ACHN (cell line): ENCODE measurements at regions not wholly inside any gene's neighbourhood (a gene's known extent, or its start where the extent isn't known, plus 50 kb on each side); places are given as distances from the start of the nearest gene placed in this dataset.

Experiments used
- DNase-seq: peaks from one replicate; pipeline ENCODE4 v3.0.0-alpha.2; 2015
- in situ Hi-C: cut with HindIII; loops from 2 replicates; pipeline ENCODE4 v1.10.0; 2017; ENCODE audit warnings: low sequenced_read_pairs, low pct_ligation_motif_present, low pct_unique_long_range_greater_than_20kb

DNA sequence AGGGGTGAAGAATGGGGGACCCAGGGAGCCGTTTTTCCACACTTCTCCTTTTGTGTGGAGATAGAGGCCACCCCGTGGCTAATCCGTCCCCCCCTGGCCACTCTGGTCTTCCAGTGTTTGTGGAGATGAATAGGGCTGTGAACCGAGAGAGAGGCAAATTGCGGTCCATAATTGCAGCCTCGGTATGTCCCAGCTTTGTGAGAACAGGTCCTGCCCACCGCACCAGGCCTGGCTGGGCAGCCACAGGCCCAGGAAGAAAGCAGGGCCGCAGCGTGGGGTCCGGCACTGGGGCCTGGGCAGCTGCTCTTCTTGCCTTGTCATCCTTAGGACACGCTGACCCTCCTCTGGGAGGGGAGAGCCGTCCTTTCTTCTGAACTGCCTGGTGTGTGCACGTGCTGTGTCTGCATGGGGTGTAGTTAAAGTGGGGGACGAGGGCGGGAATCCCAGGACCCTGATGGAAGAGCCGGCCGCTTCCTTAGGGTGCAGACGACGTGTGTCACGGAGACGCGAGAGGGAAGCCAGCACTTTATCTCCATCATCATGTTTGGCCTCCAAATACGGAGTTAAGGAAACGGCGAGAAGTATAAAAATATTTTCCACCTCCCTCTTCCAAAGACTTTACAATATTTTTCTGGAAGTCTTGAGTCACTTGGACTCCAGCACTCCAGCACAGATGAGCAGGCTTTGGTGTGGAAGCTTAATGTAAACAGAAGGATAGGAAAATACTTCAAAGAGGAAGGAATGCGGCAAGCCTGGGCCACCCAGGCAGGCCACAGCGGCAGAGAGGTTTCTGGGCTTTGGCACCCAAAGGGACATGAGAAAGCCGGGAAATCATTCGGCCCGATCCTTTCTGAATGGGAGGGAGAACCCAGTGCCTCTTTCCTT lies 1248.4 kb downstream of the BRD1 start:
- DNase-seq = no peak
- in situ Hi-C loops = no loop called here

DNA sequence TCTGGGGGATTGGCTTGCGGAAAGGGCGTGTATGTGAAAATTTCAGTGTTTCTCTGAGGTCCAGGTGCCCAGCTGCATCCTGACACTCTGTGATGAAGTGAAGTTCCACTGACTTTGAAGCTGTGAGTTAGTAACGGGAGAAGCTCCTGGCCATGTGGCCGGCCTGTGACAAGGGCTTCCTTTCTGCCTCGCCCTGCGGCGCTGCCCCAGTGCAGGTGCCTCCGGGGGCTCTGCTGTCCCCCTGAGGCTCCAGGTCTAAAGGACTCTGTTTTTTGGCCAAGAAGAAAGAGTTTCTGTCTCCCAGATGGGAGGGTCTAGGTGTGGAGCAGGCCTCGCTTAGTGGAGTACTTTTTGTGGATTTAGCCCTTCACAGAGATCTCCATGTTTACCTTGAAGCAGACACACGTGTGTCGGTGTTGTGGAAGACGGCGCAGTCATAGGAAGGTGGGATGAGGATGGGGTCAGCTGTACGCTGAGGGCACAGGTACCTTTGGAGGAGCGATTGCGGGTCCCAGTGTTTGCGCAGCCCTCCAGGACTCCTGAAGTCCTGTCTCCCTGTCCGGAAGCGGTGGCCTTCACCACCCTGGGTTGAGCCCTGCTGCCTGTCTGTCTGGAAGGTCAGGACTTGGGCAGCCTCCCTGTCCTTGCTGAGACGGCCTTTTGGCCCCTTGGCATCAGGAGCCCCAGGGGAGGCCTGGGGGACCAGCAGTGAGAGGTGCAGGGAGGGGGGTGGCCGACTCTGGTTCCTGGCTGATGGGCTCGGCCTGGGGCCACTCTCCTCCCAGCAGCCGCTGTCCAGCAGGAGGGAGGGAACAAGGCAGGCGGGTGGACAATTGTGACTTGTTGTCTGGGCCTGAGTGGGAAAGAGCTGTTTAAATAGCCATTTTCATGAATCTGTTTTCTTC lies 1249.3 kb downstream of the BRD1 start:
- in situ Hi-C loops = no loop called here
- DNase-seq = no peak

DNA sequence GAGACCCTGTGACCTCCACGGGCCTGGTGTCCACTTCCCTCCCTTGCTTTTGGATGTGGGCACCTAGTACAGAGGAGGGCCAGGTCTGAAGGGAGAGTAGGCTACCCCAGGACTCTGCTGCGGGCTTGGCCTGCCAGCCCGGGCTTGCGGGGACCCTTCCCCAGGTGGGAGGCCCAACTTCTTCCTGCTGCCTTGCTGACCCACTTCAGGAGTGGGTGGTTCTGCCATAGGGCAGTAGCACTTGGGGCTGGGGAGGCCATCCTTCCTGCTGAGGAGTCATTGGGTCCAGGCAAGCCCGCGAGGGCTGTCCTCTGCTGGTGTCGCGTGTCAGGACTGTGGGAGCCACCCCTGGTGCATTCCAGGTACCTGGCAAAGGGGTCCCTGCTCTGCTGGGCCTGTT lies 1250.0 kb downstream of the BRD1 start:
- no peak for DNase-seq
- in situ Hi-C loops = no loop called here

DNA sequence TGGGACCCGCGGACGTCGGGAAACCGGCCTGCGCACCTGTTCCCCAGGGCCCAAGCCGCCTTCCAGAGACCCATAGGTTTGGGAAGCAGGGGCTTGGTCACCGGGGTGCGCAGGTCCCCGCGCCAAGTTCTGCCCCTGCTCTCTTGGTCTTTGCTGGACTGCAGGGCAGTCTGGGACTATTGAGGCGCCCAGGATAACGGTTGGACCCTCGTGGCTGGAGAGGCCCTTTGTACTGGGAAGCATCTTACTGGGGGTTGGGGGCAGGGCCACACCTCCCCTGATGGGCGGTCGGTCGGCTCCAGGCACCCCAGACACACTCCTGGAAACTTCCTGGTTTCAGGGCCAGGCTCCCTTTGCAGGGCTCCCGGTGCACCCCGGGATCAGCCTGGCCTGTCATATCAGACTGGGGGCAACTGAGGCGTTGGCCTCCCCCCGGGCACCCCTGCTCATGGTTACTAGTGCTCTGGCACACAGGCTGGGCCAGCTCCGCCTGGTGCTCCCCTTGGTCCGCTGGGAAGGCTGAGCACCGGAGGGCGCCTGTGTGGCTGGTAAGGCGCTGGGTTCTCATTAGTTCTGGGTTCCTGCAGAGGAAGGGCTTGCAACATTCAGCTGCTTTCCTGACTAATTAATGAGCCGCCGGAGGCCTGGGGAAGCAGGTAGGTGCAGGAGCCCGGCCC lies 1250.5 kb downstream of the BRD1 start:
- no peak for DNase-seq
- in situ Hi-C loops = no loop called here

DNA sequence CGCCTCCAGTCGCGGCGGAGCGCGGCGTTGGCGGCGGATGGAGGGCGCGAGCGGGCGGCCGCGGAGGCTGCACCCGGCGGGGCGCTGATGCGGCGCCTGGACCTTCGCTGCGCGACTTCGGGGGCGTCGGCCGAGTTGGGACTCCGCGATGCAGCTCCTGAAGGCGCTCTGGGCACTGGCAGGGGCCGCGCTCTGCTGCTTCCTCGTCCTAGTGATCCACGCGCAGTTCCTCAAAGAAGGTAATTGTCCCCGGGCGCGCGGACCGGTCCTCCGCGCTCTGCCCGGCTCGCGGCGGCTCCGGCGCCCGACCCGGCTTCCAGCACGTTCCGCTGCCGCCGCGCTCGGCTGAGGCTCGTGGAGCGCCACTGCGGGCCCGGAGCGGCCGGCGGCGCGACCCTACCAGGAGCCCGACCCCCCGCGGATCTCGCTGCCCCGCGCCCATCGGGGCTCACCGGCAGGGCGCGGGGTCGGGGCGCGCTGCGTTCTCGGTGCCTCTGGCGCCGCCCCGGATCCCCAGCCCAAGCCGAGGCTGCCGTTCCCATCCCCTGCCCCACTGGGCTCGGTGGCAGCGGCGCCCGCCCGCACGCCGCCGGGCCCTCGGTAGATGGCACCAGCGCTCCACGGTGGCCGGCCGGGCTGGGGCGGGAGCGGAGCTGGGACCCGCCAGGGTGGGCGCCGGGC lies 1251.2 kb downstream of the BRD1 start:
- no peak for DNase-seq
- in situ Hi-C loops = no loop called here

DNA sequence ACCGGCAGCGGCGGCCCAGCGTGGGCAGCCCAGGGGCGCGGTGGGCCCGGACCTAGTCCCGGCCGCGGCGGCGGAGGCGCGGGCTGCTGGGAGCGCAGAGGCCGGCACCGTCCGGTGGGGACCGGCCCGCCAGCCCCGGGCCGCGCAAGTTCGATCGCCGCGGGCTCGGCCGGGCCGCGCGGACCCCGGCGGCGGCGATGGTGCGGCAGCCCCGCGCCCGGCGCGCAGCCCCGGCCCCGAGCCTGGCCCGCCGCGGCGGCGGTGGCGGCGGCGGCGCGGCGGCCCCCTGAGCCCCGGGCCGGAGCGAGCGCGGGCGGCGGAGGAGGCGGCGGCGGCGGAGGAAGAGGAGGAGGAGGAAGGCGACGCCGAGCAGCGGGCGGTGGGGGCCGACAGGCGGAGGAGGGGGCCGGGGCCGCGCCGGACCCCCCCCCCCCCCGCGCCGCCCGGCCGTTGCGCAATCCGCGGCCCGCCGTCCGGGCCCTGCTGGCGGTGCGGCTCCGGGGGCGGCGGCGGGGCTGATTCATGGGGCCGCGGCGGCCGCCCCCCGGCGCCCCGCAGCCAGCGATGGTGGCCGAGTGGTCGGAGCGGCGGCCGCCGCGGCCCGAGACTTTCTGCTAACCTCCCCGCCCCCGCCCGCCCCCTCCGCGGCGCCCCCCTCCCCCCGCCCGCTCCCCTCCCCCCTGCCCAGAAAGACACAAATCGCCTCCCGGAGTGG lies 1251.9 kb downstream of the BRD1 start:
- in situ Hi-C loops = no loop called here
- no peak for DNase-seq

DNA sequence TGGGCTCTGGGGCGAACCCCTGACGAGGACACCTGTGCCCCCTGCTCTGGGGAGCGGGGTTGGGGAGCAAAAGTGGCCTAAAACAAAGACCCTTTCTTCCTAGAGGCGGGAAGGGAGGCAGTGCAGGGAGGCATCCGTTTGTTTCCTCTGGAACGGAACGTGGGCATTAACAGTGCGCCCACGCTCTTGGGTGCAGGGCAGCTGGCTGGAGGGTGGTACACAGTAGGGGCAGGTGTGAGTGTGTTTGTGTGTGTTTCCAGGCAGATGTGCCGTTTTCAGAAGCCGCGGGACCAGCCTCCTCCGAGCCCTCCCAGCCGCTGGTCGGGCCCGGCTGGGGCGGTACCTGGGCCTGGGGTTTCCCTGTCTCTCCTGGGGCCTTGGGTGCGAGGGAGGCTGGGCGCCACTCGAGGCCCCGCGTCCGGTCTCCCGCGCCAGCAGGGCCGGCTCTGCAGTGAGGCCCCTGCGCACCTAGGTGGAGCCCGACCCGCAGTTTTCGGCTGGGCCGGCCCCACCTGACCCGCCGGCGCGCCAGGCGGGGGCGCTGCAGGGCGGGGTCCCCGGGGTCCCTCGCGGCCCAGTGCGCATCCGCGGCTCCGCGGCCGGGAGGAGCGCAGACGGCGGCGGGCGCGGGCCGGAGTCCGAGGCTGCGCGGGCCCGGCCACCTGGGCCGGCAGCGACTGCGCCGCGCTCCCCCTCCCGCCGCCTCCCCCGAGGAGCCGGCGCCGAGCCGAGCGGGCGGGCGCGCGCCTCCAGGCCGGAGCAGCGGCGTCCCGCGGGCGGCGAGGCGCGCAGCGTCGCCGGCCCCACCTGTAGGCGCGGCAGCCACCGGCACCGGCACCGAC lies 1252.7 kb downstream of the BRD1 start:
- in situ Hi-C loops = no loop called here
- DNase-seq = peak; percentile 15

DNA sequence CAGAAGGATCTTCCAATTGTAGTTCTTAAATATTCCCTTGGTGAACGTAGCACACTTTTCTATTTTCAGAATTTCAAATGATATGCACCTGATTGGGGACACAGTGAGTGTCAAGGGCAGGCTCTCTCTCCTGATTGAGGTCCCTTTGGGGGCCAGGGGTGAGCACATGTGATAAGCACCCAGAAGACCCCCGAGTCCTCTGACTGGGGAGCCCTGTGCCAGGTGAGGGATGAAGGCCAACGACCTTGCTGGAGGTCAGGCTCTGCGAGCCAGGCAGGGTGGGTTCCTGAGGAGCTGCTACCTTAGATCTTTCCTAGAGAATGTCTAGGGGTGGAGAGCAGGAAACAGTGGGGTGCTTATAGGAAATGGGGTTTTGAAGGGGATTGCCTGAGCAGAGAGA lies 1253.9 kb downstream of the BRD1 start:
- no peak for DNase-seq
- in situ Hi-C loops = no loop called here

DNA sequence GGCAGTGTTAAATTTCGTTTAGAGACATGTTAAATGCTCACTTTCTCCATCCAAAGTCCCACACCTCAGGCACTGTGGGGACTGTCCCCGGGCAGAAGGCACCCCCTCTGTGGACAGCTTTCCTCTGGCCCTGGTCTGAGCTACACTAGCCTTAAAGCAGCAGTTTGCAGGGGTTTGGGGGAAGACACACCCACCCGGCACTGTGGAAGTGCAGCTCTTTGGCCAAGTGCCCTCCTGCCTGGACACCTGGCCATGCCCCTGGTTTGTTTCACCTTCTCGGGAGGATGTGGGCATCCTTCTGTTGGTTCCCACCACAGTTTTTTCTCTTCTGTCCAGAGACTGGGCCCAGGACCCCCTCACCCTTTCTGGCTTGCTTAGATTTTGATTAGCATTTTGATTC lies 1254.7 kb downstream of the BRD1 start:
- no peak for DNase-seq
- in situ Hi-C loops = no loop called here

DNA sequence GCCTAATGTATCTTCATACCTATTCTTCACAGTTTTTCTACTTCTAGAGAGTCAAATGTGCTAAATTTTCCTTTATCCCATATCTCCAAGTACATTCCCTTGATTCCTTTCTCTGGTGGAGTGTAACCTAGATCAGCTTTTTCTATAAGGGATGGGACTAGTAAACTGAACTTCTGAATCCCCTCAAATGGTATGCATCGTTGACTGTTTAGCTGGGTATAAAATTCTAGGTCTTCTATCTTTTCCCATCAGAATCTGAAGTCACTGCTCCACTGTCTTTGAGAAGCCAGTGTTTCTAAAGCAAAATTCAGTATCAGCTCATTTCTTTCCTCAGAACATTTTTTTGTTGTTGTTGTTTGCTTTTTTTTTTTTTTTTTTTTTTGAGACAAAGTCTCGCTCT lies 1256.8 kb downstream of the BRD1 start:
- in situ Hi-C loops = no loop called here

DNA sequence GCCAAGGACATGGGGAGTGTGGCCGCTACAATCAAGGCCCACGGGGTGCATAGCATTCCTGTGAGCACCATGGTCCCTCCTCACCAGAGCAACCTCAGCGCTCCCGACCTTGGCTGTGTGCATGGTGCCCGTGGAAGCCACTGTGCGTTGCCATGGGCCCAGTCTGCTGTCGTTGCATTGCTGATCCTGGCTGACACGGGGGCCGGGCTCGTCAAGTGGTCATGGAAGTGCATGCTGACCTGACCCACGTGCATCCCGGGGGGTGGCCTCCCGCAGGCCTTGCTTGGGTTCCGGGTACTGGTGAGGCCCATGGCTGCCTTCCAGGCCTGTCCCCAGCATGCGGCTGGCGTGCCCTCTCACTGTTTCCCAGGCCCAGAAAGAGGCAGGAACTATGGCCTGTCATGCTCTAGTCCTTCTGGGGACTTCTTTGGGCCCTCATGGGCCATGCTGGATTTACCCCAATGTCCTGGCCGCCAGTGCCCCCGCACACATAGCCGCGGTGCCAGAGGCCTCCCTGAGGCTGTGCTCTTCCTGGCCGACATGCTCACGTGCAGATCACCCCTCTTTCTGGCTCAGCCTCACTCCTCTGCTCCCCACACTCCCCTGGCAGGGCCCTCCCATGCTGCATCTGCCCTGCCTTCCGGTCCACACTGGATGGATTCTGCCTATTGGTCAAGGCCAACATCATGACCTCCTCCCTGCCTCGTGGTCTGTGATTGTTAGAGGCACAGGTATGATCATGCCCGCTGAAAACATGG lies 1258.0 kb downstream of the BRD1 start:
- no peak for DNase-seq
- in situ Hi-C loops = no loop called here

More for the DNA sequence above, 1256.8 kb downstream of the BRD1 start:
- no peak for DNase-seq

DNA sequence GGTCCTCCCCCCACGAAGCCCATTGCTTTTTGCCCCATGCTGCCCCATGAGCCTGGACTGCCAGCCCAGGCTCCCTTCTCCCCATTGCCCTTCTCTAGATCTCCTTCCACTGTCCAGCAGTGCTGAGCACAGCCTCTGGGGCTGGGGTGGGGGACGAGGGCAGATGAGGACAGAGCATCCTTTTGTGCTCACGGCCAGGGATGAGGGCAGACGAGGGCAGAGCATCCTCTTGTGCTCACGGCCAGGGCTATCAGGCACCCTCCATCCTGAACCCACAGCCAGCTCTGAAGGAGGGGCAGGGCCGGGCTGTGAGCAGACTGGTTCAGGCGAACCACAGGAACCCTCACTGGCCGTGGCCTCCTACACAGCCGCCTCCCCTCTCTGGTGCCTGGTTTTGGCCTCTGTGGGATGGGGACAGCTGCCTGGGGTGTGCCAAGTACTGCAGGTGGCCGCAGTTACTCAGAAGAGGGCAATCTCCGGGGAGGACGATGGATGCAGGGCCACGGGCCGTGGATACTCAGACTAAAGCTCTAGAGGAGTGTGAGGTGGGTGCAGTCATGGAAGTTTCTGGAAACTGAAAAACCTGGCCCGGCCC lies 1258.8 kb downstream of the BRD1 start:
- no peak for DNase-seq
- in situ Hi-C loops = no loop called here

DNA sequence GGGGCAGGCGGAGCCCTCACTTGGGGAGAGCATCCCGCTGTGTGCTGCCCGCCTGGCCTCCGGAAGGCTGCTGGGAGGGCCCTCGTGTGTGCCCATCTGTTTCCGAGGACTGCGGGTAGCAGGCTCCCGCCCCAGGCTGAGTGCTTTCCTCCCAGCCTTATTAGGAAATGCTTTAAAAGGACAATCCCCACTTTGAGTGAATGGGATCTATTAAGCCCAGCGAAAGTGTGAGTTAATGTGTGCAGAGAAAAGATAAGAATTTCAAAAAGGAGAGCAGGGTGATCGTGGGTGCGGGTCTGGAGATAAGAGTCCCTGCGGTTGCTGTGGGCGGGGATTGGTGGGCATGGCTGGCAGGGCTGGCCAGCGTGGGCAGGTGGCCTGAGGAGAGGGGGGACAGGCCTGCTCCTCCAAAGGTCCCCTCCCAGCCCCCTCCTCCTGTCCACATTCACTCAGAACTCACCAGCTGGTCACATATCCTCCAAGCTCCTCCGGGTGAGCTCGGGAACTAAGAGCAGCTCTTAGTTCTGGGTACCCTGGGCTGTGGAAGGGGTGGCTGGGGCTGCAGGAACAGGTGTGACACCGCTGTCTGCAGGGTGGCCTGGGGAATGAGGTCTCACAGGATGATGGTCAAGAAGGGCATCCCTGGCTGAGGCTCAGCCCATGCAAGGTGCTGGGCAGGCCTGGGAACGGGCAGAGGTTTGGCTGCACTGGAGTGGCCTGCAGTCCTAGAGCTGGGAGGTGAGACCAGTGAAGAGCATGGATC lies 1260.3 kb downstream of the BRD1 start:
- in situ Hi-C loops = no loop called here
- no peak for DNase-seq

DNA sequence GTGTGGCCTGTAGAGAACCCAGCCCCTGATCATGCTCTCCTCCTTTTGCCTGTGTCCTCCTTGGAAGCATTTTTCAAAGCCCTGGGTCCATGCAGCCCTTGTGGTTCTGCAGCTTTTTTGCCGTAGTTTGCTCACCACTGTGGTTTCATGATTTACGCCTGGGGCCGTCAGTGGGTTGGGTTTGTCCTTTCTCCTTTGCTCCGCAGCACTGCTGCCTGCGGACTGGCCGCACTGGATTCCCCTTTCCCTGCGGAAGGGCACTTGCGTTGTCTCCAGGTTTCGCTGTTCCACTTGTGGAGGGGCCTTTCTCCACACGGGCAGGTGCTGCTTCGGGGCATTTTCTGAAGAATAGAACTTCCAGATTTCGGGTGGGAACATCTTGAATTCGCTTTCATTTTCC lies 1260.9 kb downstream of the BRD1 start:
- in situ Hi-C loops = no loop called here
- no peak for DNase-seq

DNA sequence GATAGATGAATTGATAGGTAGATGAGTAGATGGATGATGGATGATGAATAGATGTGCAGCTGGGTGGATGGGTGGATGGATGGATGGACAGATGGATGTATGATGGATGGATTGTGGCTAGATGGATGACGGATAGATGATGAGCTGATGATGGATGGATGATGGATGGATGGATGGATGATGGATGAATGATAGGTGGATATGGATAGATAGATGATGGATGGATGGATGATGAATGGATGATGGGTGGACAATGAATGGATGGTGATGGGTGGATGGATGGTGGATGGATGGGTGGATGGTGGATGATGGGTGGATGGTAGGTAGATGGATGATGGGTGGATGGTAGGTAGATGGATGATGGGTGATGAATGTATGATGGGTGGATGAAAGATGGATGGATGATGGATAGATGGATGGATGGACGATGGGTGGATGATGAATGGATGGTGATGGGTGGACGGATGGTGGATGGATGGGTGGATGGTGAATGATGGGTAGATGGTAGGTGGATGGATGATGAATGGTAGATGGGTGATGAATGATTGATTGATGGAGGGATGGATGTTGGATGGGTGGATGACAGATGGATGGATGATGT lies 1261.7 kb downstream of the BRD1 start:
- in situ Hi-C loops = no loop called here
- no peak for DNase-seq
